ENCODE measurements at regions not wholly inside any gene's neighbourhood (a gene's known extent, or its start where the extent isn't known, plus 50 kb on each side); places are given as distances from the start of the nearest gene placed in this dataset.

DNA sequence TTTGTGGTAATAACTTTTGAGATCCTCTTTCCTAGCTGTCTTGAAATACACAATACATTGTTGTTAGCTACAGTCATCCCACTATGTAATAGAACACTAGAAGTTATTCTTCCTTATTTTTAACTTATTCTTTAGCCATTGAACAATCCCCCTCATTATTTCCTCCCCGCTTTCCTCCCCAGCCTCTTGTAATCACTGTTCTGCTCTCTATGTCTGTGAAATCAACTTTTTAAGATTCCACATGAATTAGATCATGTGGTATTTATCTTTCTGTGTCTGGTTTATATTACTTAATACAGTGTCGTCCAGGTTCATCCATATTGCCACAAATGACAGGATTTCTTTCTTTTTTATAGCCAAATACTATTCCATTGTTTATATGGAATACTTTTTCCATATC, 72.9 kb downstream of the SLC10A2 start:
- Histone ChIP-seq H3K27ac (ENCODE audit: low read length) (no peak overlapping the region), H3K9ac (ENCODE audit: low read length in 2 of 2) (no peak overlapping the region), H3K4me1 (ENCODE audit: control insufficient read depth, insufficient read depth, low read length) (no peaks in the 10 kb centered on the region), H3K27me3 (ENCODE audit: control insufficient read depth in 1 of 2, insufficient read depth in 2 of 2, low read length in 2 of 2) (no peaks in the 10 kb centered on the region), H3K4me3 (ENCODE audit: low read length in 2 of 2) (no peak overlapping the region), H3K9me3 (ENCODE audit: control insufficient read depth in 2 of 2, low read length in 2 of 2) (no peaks in the 10 kb centered on the region), H3K36me3 (ENCODE audit: control insufficient read depth in 2 of 2, insufficient read depth in 2 of 2, low read length in 2 of 2) (no peaks in the 10 kb centered on the region)

DNA sequence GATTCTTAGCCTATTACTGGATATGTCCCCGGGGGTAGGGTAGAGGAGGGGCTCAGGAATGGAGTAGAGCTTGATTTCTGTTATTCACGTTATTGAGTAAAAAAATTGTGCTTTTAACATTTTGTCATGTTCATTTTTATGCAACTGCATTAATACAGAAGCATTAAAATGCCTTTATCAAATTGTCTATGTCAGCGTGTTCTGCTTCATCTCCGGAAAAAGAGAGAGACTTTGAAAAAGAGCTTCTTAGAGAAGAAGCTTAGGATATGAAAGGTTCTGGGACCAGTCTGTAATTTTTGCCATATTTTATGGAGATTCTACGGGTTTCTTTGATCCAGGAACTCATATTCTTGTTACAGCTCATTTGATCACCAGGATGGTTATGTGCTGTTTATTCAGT, 82.0 kb downstream of the SLC10A2 start:
- no peaks in the 10 kb centered on the region for H3K36me3 ChIP-seq (ENCODE audit: control insufficient read depth in 2 of 2, insufficient read depth in 2 of 2, low read length in 2 of 2)
- no peak overlapping the region for H3K9ac ChIP-seq (ENCODE audit: low read length in 2 of 2)
- H3K4me3 ChIP-seq (ENCODE audit: low read length in 2 of 2) = no peak overlapping the region
- H3K27ac ChIP-seq (ENCODE audit: low read length) = no peak overlapping the region
- no peaks in the 10 kb centered on the region for H3K9me3 ChIP-seq (ENCODE audit: control insufficient read depth in 2 of 2, low read length in 2 of 2)
- H3K4me1 ChIP-seq (ENCODE audit: control insufficient read depth, insufficient read depth, low read length) = no peaks in the 10 kb centered on the region
- no peaks in the 10 kb centered on the region for H3K27me3 ChIP-seq (ENCODE audit: control insufficient read depth in 1 of 2, insufficient read depth in 2 of 2, low read length in 2 of 2)

GRCh38 chr13:102983496-102983895, 82.7 kb downstream of the SLC10A2 start:
- H3K27me3 ChIP-seq (ENCODE audit: control insufficient read depth in 1 of 2, insufficient read depth in 2 of 2, low read length in 2 of 2) = no peaks in the 10 kb centered on the region

DNA sequence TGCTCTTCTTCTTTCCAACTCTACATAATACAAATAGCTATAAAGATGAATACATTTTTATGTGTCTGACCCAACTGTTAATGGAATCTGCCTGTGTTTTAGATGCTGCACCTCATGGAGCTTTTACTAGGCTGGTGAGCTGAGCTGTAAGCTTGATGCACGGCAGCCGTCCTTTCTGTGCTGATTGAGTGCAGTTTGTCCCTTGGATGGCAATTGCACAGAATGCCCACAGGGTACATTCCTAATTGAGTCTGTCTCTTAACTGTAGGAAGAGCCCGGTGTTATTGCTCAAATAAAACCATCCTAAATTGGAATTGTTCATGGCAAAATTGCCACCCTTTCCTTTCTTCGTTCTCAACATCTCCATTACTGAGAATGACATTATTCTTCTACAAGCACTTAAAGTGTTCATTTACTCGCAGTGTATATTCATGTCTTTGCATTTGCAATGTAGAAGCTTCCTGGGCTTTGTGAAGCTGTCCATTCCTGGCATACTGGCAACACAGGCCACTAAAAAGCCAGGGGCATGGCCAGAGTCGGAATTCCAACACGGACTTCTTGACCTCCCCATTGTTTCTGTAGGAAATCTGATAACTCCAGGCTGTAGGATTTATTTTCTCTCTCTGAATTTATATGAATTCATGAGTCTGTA, 85.8 kb downstream of the SLC10A2 start:
- Histone ChIP-seq H3K9me3 (ENCODE audit: control insufficient read depth in 2 of 2, low read length in 2 of 2) (no peaks in the 10 kb centered on the region), H3K4me1 (ENCODE audit: control insufficient read depth, insufficient read depth, low read length) (no peaks in the 10 kb centered on the region), H3K4me3 (ENCODE audit: low read length in 2 of 2) (no peak overlapping the region), H3K27me3 (ENCODE audit: control insufficient read depth in 1 of 2, insufficient read depth in 2 of 2, low read length in 2 of 2) (no peaks in the 10 kb centered on the region), H3K27ac (ENCODE audit: low read length) (no peak overlapping the region), H3K9ac (ENCODE audit: low read length in 2 of 2) (no peak overlapping the region), H3K36me3 (ENCODE audit: control insufficient read depth in 2 of 2, insufficient read depth in 2 of 2, low read length in 2 of 2) (no peaks in the 10 kb centered on the region)

More at GRCh38 chr13:102983496-102983895, 82.7 kb downstream of the SLC10A2 start:
- H3K4me1 ChIP-seq (ENCODE audit: control insufficient read depth, insufficient read depth, low read length) = no peaks in the 10 kb centered on the region
- H3K4me3 ChIP-seq (ENCODE audit: low read length in 2 of 2) = no peak overlapping the region
- no peaks in the 10 kb centered on the region for H3K9me3 ChIP-seq (ENCODE audit: control insufficient read depth in 2 of 2, low read length in 2 of 2)
- H3K27ac ChIP-seq (ENCODE audit: low read length) = no peak overlapping the region
- H3K36me3 ChIP-seq (ENCODE audit: control insufficient read depth in 2 of 2, insufficient read depth in 2 of 2, low read length in 2 of 2) = no peaks in the 10 kb centered on the region
- H3K9ac ChIP-seq (ENCODE audit: low read length in 2 of 2) = no peak overlapping the region

GRCh38 chr13:102978168-102978567, 88.0 kb downstream of the SLC10A2 start:
- no peak overlapping the region for H3K27ac ChIP-seq (ENCODE audit: low read length)
- H3K9me3 ChIP-seq (ENCODE audit: control insufficient read depth in 2 of 2, low read length in 2 of 2) = no peaks in the 10 kb centered on the region
- H3K27me3 ChIP-seq (ENCODE audit: control insufficient read depth in 1 of 2, insufficient read depth in 2 of 2, low read length in 2 of 2) = peaks cover 0 to 2% of the 10 kb centered on the region in 2 donors
- no peak overlapping the region for H3K9ac ChIP-seq (ENCODE audit: low read length in 2 of 2)
- no peak overlapping the region for H3K4me3 ChIP-seq (ENCODE audit: low read length in 2 of 2)
- H3K4me1 ChIP-seq (ENCODE audit: control insufficient read depth, insufficient read depth, low read length) = no peaks in the 10 kb centered on the region
- no peaks in the 10 kb centered on the region for H3K36me3 ChIP-seq (ENCODE audit: control insufficient read depth in 2 of 2, insufficient read depth in 2 of 2, low read length in 2 of 2)

DNA sequence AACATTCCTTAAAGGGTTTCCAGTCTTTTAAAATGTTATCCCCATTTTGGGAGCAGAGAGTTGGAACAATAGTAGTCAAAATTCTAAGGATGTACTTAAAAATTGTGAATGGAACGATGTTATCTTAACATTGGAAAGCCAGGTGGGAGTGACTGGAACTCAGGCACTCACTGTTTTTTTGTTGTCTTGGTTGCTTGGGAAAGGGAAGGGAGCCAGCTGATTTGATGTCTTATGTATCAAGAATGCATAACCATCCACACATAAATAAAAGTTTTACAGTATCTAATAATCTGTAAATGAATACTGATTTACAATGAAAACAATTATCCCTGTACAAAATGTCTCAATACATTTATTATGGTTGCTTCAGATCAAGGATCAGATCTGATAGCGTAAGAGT, 88.7 kb downstream of the SLC10A2 start:
- Histone ChIP-seq H3K4me3 (ENCODE audit: low read length in 2 of 2) (peak overlapping the region in 1 of 2 donors; percentile 16), H3K9me3 (ENCODE audit: control insufficient read depth in 2 of 2, low read length in 2 of 2) (no peaks in the 10 kb centered on the region), H3K4me1 (ENCODE audit: control insufficient read depth, insufficient read depth, low read length) (no peaks in the 10 kb centered on the region), H3K9ac (ENCODE audit: low read length in 2 of 2) (no peak overlapping the region), H3K27ac (ENCODE audit: low read length) (no peak overlapping the region), H3K27me3 (ENCODE audit: control insufficient read depth in 1 of 2, insufficient read depth in 2 of 2, low read length in 2 of 2) (peaks cover 0 to 2% of the 10 kb centered on the region in 2 donors), H3K36me3 (ENCODE audit: control insufficient read depth in 2 of 2, insufficient read depth in 2 of 2, low read length in 2 of 2) (no peaks in the 10 kb centered on the region)

GRCh38 chr13:102974317-102975087, 91.7 kb downstream of the SLC10A2 start:
- Histone ChIP-seq H3K9ac (ENCODE audit: low read length in 2 of 2) (no peak overlapping the region), H3K27ac (ENCODE audit: low read length) (no peak overlapping the region), H3K27me3 (ENCODE audit: control insufficient read depth in 1 of 2, insufficient read depth in 2 of 2, low read length in 2 of 2) (peaks cover 0 to 2% of the 10 kb centered on the region in 2 donors), H3K4me3 (ENCODE audit: low read length in 2 of 2) (no peak overlapping the region), H3K9me3 (ENCODE audit: control insufficient read depth in 2 of 2, low read length in 2 of 2) (no peaks in the 10 kb centered on the region), H3K4me1 (ENCODE audit: control insufficient read depth, insufficient read depth, low read length) (no peaks in the 10 kb centered on the region), H3K36me3 (ENCODE audit: control insufficient read depth in 2 of 2, insufficient read depth in 2 of 2, low read length in 2 of 2) (no peaks in the 10 kb centered on the region)

DNA sequence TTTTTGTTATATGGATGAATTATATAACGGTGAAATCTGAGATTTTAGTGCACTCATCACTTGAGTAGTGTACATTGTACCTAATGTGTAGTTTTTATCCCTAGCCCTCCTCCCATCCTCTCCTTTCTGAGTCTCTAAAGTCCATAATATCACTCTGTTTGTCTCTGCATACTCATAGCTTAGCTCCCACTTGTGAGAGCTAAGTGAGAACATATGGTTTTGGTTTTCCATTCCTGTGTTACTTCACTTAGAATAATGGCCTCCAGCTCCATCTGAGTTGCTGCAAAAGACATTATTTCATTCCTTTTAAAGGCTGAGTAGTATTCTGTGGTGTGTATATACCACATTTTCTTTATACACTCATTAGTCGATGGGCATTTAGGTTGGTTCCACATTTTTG, 94.0 kb downstream of the SLC10A2 start:
- H3K9ac ChIP-seq (ENCODE audit: low read length in 2 of 2) = no peak overlapping the region
- no peak overlapping the region for H3K27ac ChIP-seq (ENCODE audit: low read length)
- H3K27me3 ChIP-seq (ENCODE audit: control insufficient read depth in 1 of 2, insufficient read depth in 2 of 2, low read length in 2 of 2) = peaks cover 0 to 2% of the 10 kb centered on the region in 2 donors
- no peaks in the 10 kb centered on the region for H3K4me1 ChIP-seq (ENCODE audit: control insufficient read depth, insufficient read depth, low read length)
- H3K9me3 ChIP-seq (ENCODE audit: control insufficient read depth in 2 of 2, low read length in 2 of 2) = peaks cover 0 to 2% of the 10 kb centered on the region in 2 donors
- no peak overlapping the region for H3K4me3 ChIP-seq (ENCODE audit: low read length in 2 of 2)
- no peaks in the 10 kb centered on the region for H3K36me3 ChIP-seq (ENCODE audit: control insufficient read depth in 2 of 2, insufficient read depth in 2 of 2, low read length in 2 of 2)

DNA sequence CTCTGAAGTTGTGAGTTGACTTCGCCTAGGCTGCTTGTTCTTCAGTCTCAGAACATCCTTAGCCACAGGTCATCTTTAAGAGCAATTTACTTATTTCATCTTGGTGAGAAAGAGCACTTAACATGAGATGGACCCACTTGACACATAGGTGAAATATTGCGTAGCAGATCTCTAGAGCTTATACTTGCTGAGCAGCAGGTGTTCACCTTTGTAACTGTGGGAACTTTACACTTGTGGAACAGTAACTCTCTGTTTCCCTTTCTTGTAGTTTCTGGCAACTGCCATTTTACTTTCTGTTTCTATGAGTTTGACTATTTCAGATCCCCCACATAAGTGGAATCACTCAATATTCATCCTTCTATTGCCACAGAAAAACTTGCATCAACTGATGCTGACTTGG, 95.7 kb downstream of the SLC10A2 start:
- H3K9me3 ChIP-seq (ENCODE audit: control insufficient read depth in 2 of 2, low read length in 2 of 2) = peaks cover 0 to 2% of the 10 kb centered on the region in 2 donors
- no peaks in the 10 kb centered on the region for H3K36me3 ChIP-seq (ENCODE audit: control insufficient read depth in 2 of 2, insufficient read depth in 2 of 2, low read length in 2 of 2)
- peaks cover 0 to 2% of the 10 kb centered on the region in 2 donors for H3K27me3 ChIP-seq (ENCODE audit: control insufficient read depth in 1 of 2, insufficient read depth in 2 of 2, low read length in 2 of 2)
- H3K4me1 ChIP-seq (ENCODE audit: control insufficient read depth, insufficient read depth, low read length) = no peaks in the 10 kb centered on the region
- no peak overlapping the region for H3K4me3 ChIP-seq (ENCODE audit: low read length in 2 of 2)
- H3K27ac ChIP-seq (ENCODE audit: low read length) = no peak overlapping the region
- H3K9ac ChIP-seq (ENCODE audit: low read length in 2 of 2) = no peak overlapping the region

- no peaks in the 10 kb centered on the region for H3K36me3 ChIP-seq (ENCODE audit: control insufficient read depth in 2 of 2, insufficient read depth in 2 of 2, low read length in 2 of 2)
- H3K9ac ChIP-seq (ENCODE audit: low read length in 2 of 2) = no peak overlapping the region
- no peaks in the 10 kb centered on the region for H3K4me1 ChIP-seq (ENCODE audit: control insufficient read depth, insufficient read depth, low read length)
- no peak overlapping the region for H3K4me3 ChIP-seq (ENCODE audit: low read length in 2 of 2)
- H3K27me3 ChIP-seq (ENCODE audit: control insufficient read depth in 1 of 2, insufficient read depth in 2 of 2, low read length in 2 of 2) = no peaks in the 10 kb centered on the region
- H3K9me3 ChIP-seq (ENCODE audit: control insufficient read depth in 2 of 2, low read length in 2 of 2) = peaks cover 0 to 2% of the 10 kb centered on the region in 2 donors
- H3K27ac ChIP-seq (ENCODE audit: low read length) = no peak overlapping the region
Measured at GRCh38 chr13:102968572-102969228, 97.5 kb downstream of the SLC10A2 start.

Measured in stomach smooth muscle (tissue), 2 donors.